DND-41 (cell line): ENCODE measurements at regions not wholly inside any gene's neighbourhood (a gene's known extent, or its start where the extent isn't known, plus 50 kb on each side); places are given as distances from the start of the nearest gene placed in this dataset.

Source experiments
- ATAC-seq: fragments of 200-7000 bp; cut with Tn5 transposase; 3 replicates; pipeline ENCODE4 v1.9.1; 2021; ENCODE audit warnings: low read depth; ENCODE audit not compliant: insufficient read depth
- DNase-seq: peaks from one replicate; pipeline ENCODE4 v3.0.0-alpha.2; 2020
- H2AFZ ChIP-seq: 2 replicates; pipeline ENCODE4 v1.6.0; 2012; ENCODE audit warnings: low read depth, low read length
- H3K27ac ChIP-seq: 2 replicates; pipeline ENCODE4 v1.5.1; 2012; ENCODE audit warnings: low read length, inconsistent platforms
- H3K27me3 ChIP-seq: fragments of 200-600 bp; sonication (generic); 2 replicates; pipeline ENCODE4 v1.6.0; 2012; ENCODE audit warnings: low read length, mild to moderate bottlenecking, inconsistent platforms; ENCODE audit not compliant: insufficient read depth, poor library complexity
- H3K36me3 ChIP-seq: 2 replicates; pipeline ENCODE4 v1.5.1; 2012; ENCODE audit warnings: low read length, inconsistent platforms; ENCODE audit not compliant: insufficient read depth
- H3K4me1 ChIP-seq: 2 replicates; pipeline ENCODE4 v1.5.1; 2012; ENCODE audit warnings: mild to moderate bottlenecking, low read length; ENCODE audit not compliant: insufficient read depth
- H3K4me2 ChIP-seq: 2 replicates; pipeline ENCODE4 v1.6.0; 2012; ENCODE audit warnings: mild to moderate bottlenecking, moderate library complexity, low read length, inconsistent platforms; ENCODE audit not compliant: insufficient read depth
- H3K4me3 ChIP-seq, 2 experiments: fragments of 200-600 bp in 1 of 2; shearing (Covaris generic) in 1 of 2; 2 replicates each; pipeline ENCODE4 v1.5.1; 2012 to 2016; ENCODE audit warnings: inconsistent platforms in 2 of 2, low read length in 2 of 2, mild to moderate bottlenecking in 2 of 2, low read depth in 1 of 2, moderate library complexity in 1 of 2
- H3K79me2 ChIP-seq: 2 replicates; pipeline ENCODE4 v1.6.0; 2012; ENCODE audit warnings: low read length, inconsistent platforms; ENCODE audit not compliant: insufficient read depth
- H3K9ac ChIP-seq: 2 replicates; pipeline ENCODE4 v1.6.0; 2012; ENCODE audit warnings: low read depth, mild to moderate bottlenecking, inconsistent platforms, low read length, moderate library complexity
- H3K9me3 ChIP-seq: 2 replicates; pipeline ENCODE4 v1.5.1; 2012; ENCODE audit warnings: low read length, moderate library complexity, mild to moderate bottlenecking, inconsistent platforms; ENCODE audit not compliant: insufficient read depth, severe bottlenecking
- H4K20me1 ChIP-seq: 2 replicates; pipeline ENCODE4 v1.6.0; 2012; ENCODE audit warnings: low read length; ENCODE audit not compliant: insufficient read depth
- CTCF ChIP-seq: IDR thresholded peaks from 2 replicates; pipeline ENCODE4 v1.5.1; 2012; ENCODE audit warnings: borderline replicate concordance, low read length, moderate library complexity, mild to moderate bottlenecking; ENCODE audit not compliant: poor library complexity, severe bottlenecking; ENCODE audit errors: extremely low read depth
- EZH2 ChIP-seq: IDR thresholded peaks from 3 replicates; pipeline ENCODE4 v1.6.1; 2012; ENCODE audit warnings: borderline replicate concordance, low read depth, mild to moderate bottlenecking, moderate library complexity, low read length, inconsistent platforms; ENCODE audit not compliant: severe bottlenecking

GRCh38 chr4:17060230-17060629, 161.8 kb upstream of the LDB2 start:
- Histone ChIP-seq H3K4me2 (no peak overlapping the region), H3K9ac (no peak overlapping the region), H4K20me1 (no peaks in the 10 kb centered on the region), H2AFZ (no peak overlapping the region), H3K4me1 (no peaks in the 10 kb centered on the region), H3K4me3 (no peak overlapping the region), H3K9me3 (no peaks in the 10 kb centered on the region), H3K27me3 (no peaks in the 10 kb centered on the region), H3K27ac (no peak overlapping the region), H3K79me2 (no peaks in the 10 kb centered on the region), H3K36me3 (no peaks in the 10 kb centered on the region)
- no peak for TF ChIP-seq EZH2
- TF ChIP-seq CTCF = no peak
- ATAC-seq (no peak), DNase-seq (no peak)

DNA sequence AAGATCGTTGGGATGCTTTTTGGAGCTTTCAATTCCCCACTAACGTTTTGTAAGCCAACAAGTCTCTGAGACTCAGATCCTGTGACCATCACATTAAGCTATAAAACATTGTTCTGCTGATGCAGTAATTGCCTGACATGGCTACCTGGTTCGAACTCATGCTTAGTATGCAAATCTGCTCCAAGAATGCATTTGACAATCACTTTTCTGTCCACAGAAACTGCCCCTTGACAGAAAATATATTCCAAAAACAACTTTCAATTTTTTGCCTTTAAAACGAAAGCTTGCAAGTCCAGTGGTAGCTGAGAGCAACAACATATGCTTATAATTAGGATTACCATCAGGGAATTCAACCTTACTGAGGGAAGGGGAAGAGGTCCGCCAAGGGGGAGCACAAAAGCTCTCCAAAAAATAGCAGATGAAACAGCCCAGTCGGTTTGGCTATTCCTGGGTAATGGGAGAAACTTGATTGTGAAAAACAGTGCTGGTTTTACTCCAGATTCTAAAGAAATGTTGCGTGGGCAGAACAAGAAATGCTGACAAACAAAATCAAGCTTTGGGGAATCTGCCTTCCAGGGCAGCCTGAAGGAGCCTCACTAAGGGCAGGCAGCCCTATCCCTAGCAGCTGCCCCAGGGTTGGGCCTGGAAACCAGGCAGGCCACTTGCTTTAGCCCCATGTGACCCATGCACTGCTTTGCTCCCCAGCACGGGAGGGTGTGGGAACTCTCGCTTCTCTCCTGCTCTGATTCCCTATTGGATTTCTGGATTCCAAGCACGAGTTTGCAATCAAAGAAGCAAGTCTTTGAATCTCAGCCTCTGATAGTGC, 160.7 kb upstream of the LDB2 start:
- Histone ChIP-seq H3K4me1 (no peaks in the 10 kb centered on the region), H3K79me2 (no peaks in the 10 kb centered on the region), H3K27me3 (no peaks in the 10 kb centered on the region), H3K4me3 (no peak overlapping the region), H3K36me3 (no peaks in the 10 kb centered on the region), H3K27ac (no peak overlapping the region), H3K4me2 (no peak overlapping the region), H2AFZ (no peak overlapping the region), H3K9me3 (no peaks in the 10 kb centered on the region), H3K9ac (no peak overlapping the region), H4K20me1 (no peaks in the 10 kb centered on the region)
- no peak for DNase-seq
- TF ChIP-seq CTCF (no peak), EZH2 (no peak)
- ATAC-seq = no peak

GRCh38 chr4:17058536-17058915, 160.1 kb upstream of the LDB2 start:
- H3K9me3 ChIP-seq = no peaks in the 10 kb centered on the region
- H3K36me3 ChIP-seq = no peaks in the 10 kb centered on the region
- no peak overlapping the region for H3K4me3 ChIP-seq
- H2AFZ ChIP-seq = no peak overlapping the region
- H3K4me2 ChIP-seq = no peak overlapping the region
- H3K9ac ChIP-seq = no peak overlapping the region
- H3K27me3 ChIP-seq = no peaks in the 10 kb centered on the region
- no peaks in the 10 kb centered on the region for H4K20me1 ChIP-seq
- ATAC-seq (no peak), DNase-seq (no peak)
- H3K4me1 ChIP-seq = no peaks in the 10 kb centered on the region
- H3K27ac ChIP-seq = no peak overlapping the region
- TF ChIP-seq EZH2 (no peak), CTCF (no peak)
- H3K79me2 ChIP-seq = no peaks in the 10 kb centered on the region
